B cell (primary cell): ENCODE measurements at regions not wholly inside any gene's neighbourhood (a gene's known extent, or its start where the extent isn't known, plus 50 kb on each side); places are given as distances from the start of the nearest gene placed in this dataset.

Experiments used
- ATAC-seq: fragments of 200-7000 bp; cut with Tn5 transposase; one replicate; pipeline ENCODE4 v1.10.0; 2021; ENCODE audit warnings: low read depth, mild to moderate bottlenecking, moderate number of reproducible peaks, moderate library complexity
- CTCF ChIA-PET: fragments of 350-600 bp; sonication (Branson Sonifier 250); formaldehyde crosslinking; loops from one replicate; lab custom pipeline; 2021; ENCODE audit warnings: antibody characterized with exemption, inconsistent platforms; lab: Charles Lee
- POLR2A ChIA-PET: fragments of 350-600 bp; sonication (Branson Sonifier 250); formaldehyde crosslinking; loops from one replicate; lab custom pipeline; 2021; ENCODE audit warnings: antibody characterized with exemption; lab: Charles Lee
- DNase-seq: peaks from one replicate; pipeline ENCODE4 v3.0.0; 2013
- H2AFZ ChIP-seq: 2 replicates; pipeline ENCODE4 v1.6.1; 2012; ENCODE audit warnings: mild to moderate bottlenecking, low read depth, low read length; ENCODE audit not compliant: insufficient read depth, poor library complexity, severe bottlenecking
- H3K27ac ChIP-seq, 2 donors: 1 replicate in 1 of 2; 2 replicates in 1 of 2; pipeline ENCODE4 v1.5.1; 2012 to 2013; ENCODE audit warnings: low read length in 2 of 2, mild to moderate bottlenecking in 2 of 2, moderate library complexity in 1 of 2
- H3K27me3 ChIP-seq, 4 experiments: fragments of 200-600 bp in 1 of 4; sonication (generic) in 1 of 4; replicated peaks in 1 of 4; 1 replicate in 2 of 4; 2 replicates in 2 of 4; pipeline versions ENCODE4 v1.6.1 to v1.7.0; 2013 to 2016; ENCODE audit warnings: low read length in 3 of 4, mild to moderate bottlenecking in 2 of 4, mixed read lengths in 1 of 4, moderate library complexity in 1 of 4; ENCODE audit not compliant: insufficient read depth in 4 of 4, control insufficient read depth in 3 of 4; ENCODE audit errors: control extremely low read depth in 1 of 4
- H3K36me3 ChIP-seq, 2 experiments: replicated peaks in 1 of 2; 1 replicate in 1 of 2; 2 replicates in 1 of 2; pipeline versions ENCODE4 v1.6.1 to v1.7.1; 2013; ENCODE audit warnings: low read length in 1 of 2; ENCODE audit not compliant: insufficient read depth in 2 of 2, control insufficient read depth in 1 of 2; ENCODE audit errors: control extremely low read depth in 1 of 2, extremely low read depth in 1 of 2
- H3K4me1 ChIP-seq, 2 donors: fragments of 200-600 bp in 1 of 2; sonication (generic) in 1 of 2; 1 replicate in 1 of 2; 2 replicates in 1 of 2; pipeline versions ENCODE4 v1.5.1 to v1.6.1; 2013 to 2017; ENCODE audit warnings: low read length in 2 of 2; ENCODE audit not compliant: control insufficient read depth in 2 of 2, insufficient read depth in 2 of 2
- H3K4me2 ChIP-seq: replicated peaks from 2 replicates; pipeline ENCODE3; 2012; ENCODE audit warnings: mild to moderate bottlenecking, low read depth, low read length; ENCODE audit not compliant: poor library complexity, severe bottlenecking
- H3K4me3 ChIP-seq, 5 experiments: fragments of 200-600 bp in 1 of 5; sonication (generic) in 1 of 5; 1 replicate in 3 of 5; 2 replicates in 2 of 5; pipeline versions ENCODE4 v1.5.1 to v1.7.0; 2011 to 2016; ENCODE audit warnings: low read length in 4 of 5, mild to moderate bottlenecking in 4 of 5, low read depth in 2 of 5, control low read depth in 1 of 5, moderate library complexity in 1 of 5; ENCODE audit not compliant: insufficient read depth in 1 of 5; ENCODE audit errors: control extremely low read depth in 1 of 5, extremely low read depth in 1 of 5
- H3K79me2 ChIP-seq: fragments of 200-600 bp; sonication (generic); one replicate; pipeline ENCODE4 v1.6.0; 2016; ENCODE audit warnings: low read length; ENCODE audit not compliant: control insufficient read depth, insufficient read depth
- H3K9ac ChIP-seq: fragments of 200-600 bp; sonication (generic); 2 replicates; pipeline ENCODE4 v1.6.1; 2017; ENCODE audit warnings: mild to moderate bottlenecking, low read length, moderate library complexity
- H3K9me3 ChIP-seq, 3 donors: one replicate each; pipeline versions ENCODE4 v1.6.1 to v1.7.1; 2013; ENCODE audit warnings: low read length in 2 of 3; ENCODE audit not compliant: control insufficient read depth in 2 of 3, insufficient read depth in 1 of 3; ENCODE audit errors: control extremely low read depth in 1 of 3
- H4K20me1 ChIP-seq: 2 replicates; pipeline ENCODE4 v1.6.0; 2012; ENCODE audit warnings: mild to moderate bottlenecking, low read length; ENCODE audit not compliant: insufficient read depth, control insufficient read depth, poor library complexity, severe bottlenecking
- H3K27ac Mint-ChIP-seq: one replicate; pipeline ENCODE4 v1.8.0; 2021; ENCODE audit warnings: mixed read lengths
- H3K27me3 Mint-ChIP-seq: one replicate; pipeline ENCODE4 v1.8.0; 2021; ENCODE audit warnings: mixed read lengths
- H3K4me1 Mint-ChIP-seq: one replicate; pipeline ENCODE4 v1.8.0; 2021; ENCODE audit warnings: mixed read lengths
- H3K4me3 Mint-ChIP-seq: one replicate; pipeline ENCODE4 v1.8.0; 2021; ENCODE audit warnings: mixed read lengths
- H3K9me3 Mint-ChIP-seq: one replicate; pipeline ENCODE4 v1.8.0; 2022; ENCODE audit warnings: mixed read lengths; ENCODE audit not compliant: insufficient read depth
- CTCF ChIP-seq: fragments of 200-600 bp; IDR thresholded peaks from one replicate; pipeline ENCODE4 v1.8.0; 2022; ENCODE audit warnings: antibody characterized with exemption, mild to moderate bottlenecking
- EZH2 ChIP-seq: IDR thresholded peaks from 2 replicates; pipeline ENCODE4 v1.6.1; 2012; ENCODE audit warnings: borderline replicate concordance, low read depth, mild to moderate bottlenecking, moderate library complexity, low read length; ENCODE audit not compliant: insufficient read depth, poor library complexity, severe bottlenecking
- WGBS: methylation state at CpG from one replicate; pipeline ENCODE4 v1.1.5; 2013; ENCODE audit warnings: missing lambda C conversion rate; ENCODE audit not compliant: insufficient coverage; 5-methylcytosine and 5-hydroxymethylcytosine counted together
- intact Hi-C: fragments of 100-400 bp; cut with micrococcal nuclease; formaldehyde crosslinking; loops from one replicate; pipeline ENCODE4 v1.10.0; 2022

DNA sequence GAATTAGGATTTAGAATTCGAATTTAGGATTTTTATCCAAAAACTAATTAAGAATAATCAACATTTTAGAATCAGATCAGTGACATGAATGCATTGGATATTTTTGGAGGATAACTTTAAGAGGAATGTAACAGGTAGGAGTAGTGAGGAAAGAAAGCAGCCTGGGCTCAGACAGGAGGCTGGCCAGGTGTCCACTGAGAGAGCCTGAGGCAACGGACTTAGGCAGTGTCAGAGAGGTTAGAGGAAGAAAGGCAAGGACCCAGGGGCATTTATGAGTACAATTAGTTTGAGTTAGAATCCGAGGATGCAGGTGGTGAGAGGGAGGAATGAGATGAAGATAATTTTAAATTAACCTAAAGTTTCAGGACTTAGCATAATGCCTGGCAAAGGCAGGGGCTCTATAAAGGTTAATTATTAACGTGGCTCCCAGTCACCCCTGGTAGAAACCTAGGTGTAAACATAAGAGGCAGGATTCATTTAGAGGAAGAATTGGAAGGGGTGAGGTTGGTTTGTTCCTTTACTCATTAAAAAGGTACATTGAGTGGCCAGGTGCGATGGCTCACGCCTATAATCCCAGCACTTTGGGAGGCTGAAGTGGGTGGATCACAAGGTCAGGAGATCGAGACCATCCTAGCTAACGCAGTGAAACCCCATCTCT, 507.1 kb downstream of the TMEM182 start:
- intact Hi-C loops: no loop called here
- peaks cover 5% of the 10 kb centered on the region for H3K9me3 Mint-ChIP-seq
- no peak overlapping the region for H2AFZ ChIP-seq
- ChIA-PET CTCF (no interaction called here), POLR2A (no interaction called here)
- H3K27me3 Mint-ChIP-seq: no peaks in the 10 kb centered on the region
- no peaks in the 10 kb centered on the region for H3K4me1 ChIP-seq
- DNase-seq: no peak
- H3K27ac ChIP-seq: no peak overlapping the region
- peaks cover 1 to 5% (median 3%) of the 10 kb centered on the region in 3 donors for H3K9me3 ChIP-seq
- no peaks in the 10 kb centered on the region for H3K27me3 ChIP-seq
- TF ChIP-seq CTCF: no peak
- no peak for TF ChIP-seq EZH2
- H3K36me3 ChIP-seq: no peaks in the 10 kb centered on the region
- WGBS: 75% methylated on average over 2 of the region's 8 CpGs
- H3K4me3 ChIP-seq: no peak overlapping the region
- no peak overlapping the region for H3K9ac ChIP-seq
- no peak overlapping the region for H3K4me3 Mint-ChIP-seq
- H4K20me1 ChIP-seq: no peaks in the 10 kb centered on the region
- no peak overlapping the region for H3K27ac Mint-ChIP-seq
- no peaks in the 10 kb centered on the region for H3K4me1 Mint-ChIP-seq
- H3K79me2 ChIP-seq: no peaks in the 10 kb centered on the region
- ATAC-seq: no peak
- no peak overlapping the region for H3K4me2 ChIP-seq

DNA sequence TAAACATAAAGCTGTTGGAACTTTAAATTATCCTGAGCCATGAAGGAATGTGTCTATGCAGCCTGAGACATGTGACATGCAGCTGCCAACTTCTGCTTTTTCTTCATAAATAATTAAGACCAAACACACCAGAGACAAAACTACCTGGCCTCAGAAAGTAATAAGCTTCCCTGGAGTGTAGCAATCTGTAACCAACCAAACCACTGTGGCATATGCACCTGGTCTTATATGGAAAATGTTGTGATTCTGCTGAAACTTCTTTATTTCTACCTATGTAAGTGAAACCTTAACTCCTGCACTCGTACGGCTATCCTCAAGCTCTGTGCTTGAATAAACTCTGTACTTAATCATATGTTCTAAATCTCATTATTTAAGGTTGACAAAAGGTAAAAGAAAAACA, 515.0 kb downstream of the TMEM182 start:
- WGBS: no CpG with 5 or more reads among the region's 2 CpGs
- no peak for TF ChIP-seq EZH2

More for the DNA sequence above, 515.0 kb downstream of the TMEM182 start:
- no peaks in the 10 kb centered on the region for H3K4me1 ChIP-seq
- Mint-ChIP-seq H3K4me3 (no peak overlapping the region), H3K27ac (no peak overlapping the region), H3K27me3 (no peaks in the 10 kb centered on the region), H3K9me3 (peaks cover 6% of the 10 kb centered on the region), H3K4me1 (no peaks in the 10 kb centered on the region)
- no peak overlapping the region for H3K27ac ChIP-seq
- ChIA-PET CTCF (no interaction called here), POLR2A (no interaction called here)
- no peaks in the 10 kb centered on the region for H3K27me3 ChIP-seq
- intact Hi-C loops: no loop called here
- no peaks in the 10 kb centered on the region for H3K79me2 ChIP-seq
- H3K9ac ChIP-seq: no peak overlapping the region
- no peak overlapping the region for H3K4me2 ChIP-seq
- no peak for DNase-seq
- H3K9me3 ChIP-seq: peaks cover 0 to 2% (median 2%) of the 10 kb centered on the region in 3 donors
- H3K36me3 ChIP-seq: no peaks in the 10 kb centered on the region
- no peak overlapping the region for H2AFZ ChIP-seq
- no peaks in the 10 kb centered on the region for H4K20me1 ChIP-seq
- no peak overlapping the region for H3K4me3 ChIP-seq
- ATAC-seq: no peak
